ENCODE measurements at regions not wholly inside any gene's neighbourhood (a gene's known extent, or its start where the extent isn't known, plus 50 kb on each side); places are given as distances from the start of the nearest gene placed in this dataset.

DNA sequence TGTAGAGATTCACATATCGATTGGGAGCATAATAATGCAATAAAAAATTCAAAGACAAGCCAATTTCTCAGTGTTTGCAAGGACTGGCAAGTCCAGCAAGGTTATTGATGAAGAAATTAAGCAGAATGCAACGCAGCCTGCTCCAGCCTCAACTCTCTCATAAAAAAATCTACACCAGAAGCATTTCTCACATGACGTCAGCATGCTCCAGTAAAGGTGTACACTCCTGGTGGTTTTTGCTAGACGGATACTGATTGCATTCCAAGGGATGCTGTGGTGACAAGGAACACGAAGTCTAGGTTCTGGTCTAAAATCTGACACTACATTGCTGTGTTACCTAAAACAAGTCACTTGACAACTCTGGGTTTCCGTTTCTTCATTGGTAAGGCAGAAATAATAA lies 131.9 kb upstream of the PRNP start:
- Histone ChIP-seq H3K4me1 (ENCODE audit: control insufficient read depth, extremely low read depth, insufficient read depth, low read length) (peaks cover 40% of the 10 kb centered on the region), H2AFZ (ENCODE audit: low read depth, low read length) (no peak overlapping the region), H3K79me2 (ENCODE audit: control insufficient read depth, insufficient read depth, low read length) (no peaks in the 10 kb centered on the region), H3K36me3 (ENCODE audit: control insufficient read depth in 2 of 2, extremely low read depth in 1 of 2, insufficient read depth in 2 of 2, low read length in 2 of 2) (no peaks in the 10 kb centered on the region), H3K4me3 (replicated peaks in 1 of 3; ENCODE audit: insufficient read depth in 1 of 3, low read depth in 1 of 3, low read length in 3 of 3) (no peak overlapping the region), H3K27me3 (ENCODE audit: control insufficient read depth in 2 of 2, insufficient read depth in 2 of 2, low read length in 2 of 2) (no peaks in the 10 kb centered on the region), H4K20me1 (replicated peaks; ENCODE audit: control insufficient read depth, extremely low read depth, insufficient read depth, low read length) (no peaks in the 10 kb centered on the region), H3K9me1 (replicated peaks; ENCODE audit: control insufficient read depth, extremely low read depth, insufficient read depth, low read length) (no peaks in the 10 kb centered on the region), H3K4me2 (ENCODE audit: insufficient read depth, low read length) (no peak overlapping the region), H3K9ac (replicated peaks; ENCODE audit: extremely low read depth, insufficient read depth, low read length) (no peak overlapping the region), H3K9me3 (replicated peaks; ENCODE audit: control insufficient read depth, insufficient read depth, low read length) (no peaks in the 10 kb centered on the region), H3K27ac (ENCODE audit: insufficient read depth, low read depth, low read length) (no peak overlapping the region)
- intact Hi-C loops (cut with micrococcal nuclease) (no loop called here), dilution Hi-C loops (cut with MboI; ENCODE audit: extremely low pct_ligation_motif_present, low sequenced_read_pairs) (no loop called here)
- FAIRE-seq (no peak), DNase-seq (ENCODE audit: low read depth, low spot score) (no peak)
- ChIA-PET CTCF (interaction anchor here (1.4 kb wide), 1 partner anchor 70 kb away, joined by 4 read pairs; no protein-coding TSS in a partner anchor), POLR2A (interaction anchor here (0.6 kb wide), 1 partner anchor 432 kb away, joined by 9 read pairs; no protein-coding TSS in a partner anchor)
- TF ChIP-seq GATA2 (IDR thresholded peaks at IDR 0.05; ENCODE audit: insufficient read depth, insufficient read length, low read depth, low read length) = no peak
- TF ChIP-seq POLR2A (IDR thresholded peaks at IDR 0.05; ENCODE audit: low read depth, low read length) = no peak
- no peak for TF ChIP-seq CTCF (IDR thresholded peaks at IDR 0.05; ENCODE audit: extremely low read depth in 1 of 2, insufficient read depth in 1 of 2, low read depth in 1 of 2, low read length in 2 of 2)
- no peak for TF ChIP-seq POLR2AphosphoS5 (IDR thresholded peaks at IDR 0.05; ENCODE audit: insufficient read depth, low read depth, low read length)
- no peak for TF ChIP-seq MYC (IDR thresholded peaks at IDR 0.05; ENCODE audit: low read depth, low read length)
- TF ChIP-seq FOS (IDR thresholded peaks at IDR 0.05; ENCODE audit: borderline replicate concordance, insufficient read depth, low read length) = no peak
- TF ChIP-seq MAX (IDR thresholded peaks at IDR 0.05; ENCODE audit: insufficient read depth, insufficient read length) = no peak
- no peak for TF ChIP-seq EZH2 (IDR thresholded peaks at IDR 0.05; ENCODE audit: borderline replicate concordance, low read depth, low read length, severe bottlenecking)
- TF ChIP-seq JUN (IDR thresholded peaks at IDR 0.05; ENCODE audit: borderline replicate concordance, insufficient read depth, insufficient read length, low read depth) = no peak
- no TSS peak for BruUV-seq (replicated peaks)
